ENCODE measurements at regions not wholly inside any gene's neighbourhood (a gene's known extent, or its start where the extent isn't known, plus 50 kb on each side); places are given as distances from the start of the nearest gene placed in this dataset.

DNA sequence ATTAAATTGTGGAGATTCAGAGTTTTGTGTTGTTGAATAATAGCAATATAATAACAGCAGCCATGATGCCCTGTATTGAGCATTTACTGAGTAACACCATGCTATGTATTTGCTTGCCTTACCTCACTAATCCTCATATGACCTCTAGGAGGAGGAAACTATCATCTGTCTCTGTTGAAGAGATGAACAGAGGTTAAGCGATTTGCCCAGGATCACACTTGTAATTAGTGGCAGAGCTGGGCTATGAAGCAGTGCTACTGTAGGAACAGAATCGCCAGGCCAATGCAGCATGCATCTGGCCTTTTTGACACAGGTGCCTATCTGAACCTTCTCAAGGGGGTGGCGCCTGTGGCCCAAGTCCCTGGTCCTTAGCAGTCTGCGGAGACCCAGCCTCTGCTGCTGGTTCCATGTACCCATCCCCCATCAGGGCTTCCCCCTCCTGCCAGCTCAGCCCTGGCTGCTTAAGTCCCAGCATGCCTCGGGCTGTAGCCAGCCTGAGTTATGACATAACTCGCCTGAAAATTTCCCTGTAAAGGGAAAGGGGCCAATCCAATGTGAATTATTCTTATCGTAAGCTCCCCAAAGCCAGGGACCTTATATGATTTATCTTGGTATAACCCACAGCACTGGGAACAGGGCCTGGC is 50.4 kb upstream of the HS3ST2 start:
- TF ChIP-seq, protein P1, sequence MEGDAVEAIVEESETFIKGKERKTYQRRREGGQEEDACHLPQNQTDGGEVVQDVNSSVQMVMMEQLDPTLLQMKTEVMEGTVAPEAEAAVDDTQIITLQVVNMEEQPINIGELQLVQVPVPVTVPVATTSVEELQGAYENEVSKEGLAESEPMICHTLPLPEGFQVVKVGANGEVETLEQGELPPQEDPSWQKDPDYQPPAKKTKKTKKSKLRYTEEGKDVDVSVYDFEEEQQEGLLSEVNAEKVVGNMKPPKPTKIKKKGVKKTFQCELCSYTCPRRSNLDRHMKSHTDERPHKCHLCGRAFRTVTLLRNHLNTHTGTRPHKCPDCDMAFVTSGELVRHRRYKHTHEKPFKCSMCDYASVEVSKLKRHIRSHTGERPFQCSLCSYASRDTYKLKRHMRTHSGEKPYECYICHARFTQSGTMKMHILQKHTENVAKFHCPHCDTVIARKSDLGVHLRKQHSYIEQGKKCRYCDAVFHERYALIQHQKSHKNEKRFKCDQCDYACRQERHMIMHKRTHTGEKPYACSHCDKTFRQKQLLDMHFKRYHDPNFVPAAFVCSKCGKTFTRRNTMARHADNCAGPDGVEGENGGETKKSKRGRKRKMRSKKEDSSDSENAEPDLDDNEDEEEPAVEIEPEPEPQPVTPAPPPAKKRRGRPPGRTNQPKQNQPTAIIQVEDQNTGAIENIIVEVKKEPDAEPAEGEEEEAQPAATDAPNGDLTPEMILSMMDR (IDR thresholded peaks at IDR 0.05), result no peak
- no peak for DNase-seq (ENCODE audit: low spot score)
- peaks cover 16 to 36% of the 10 kb centered on the region in 2 donors for H3K4me1 ChIP-seq (ENCODE audit: control insufficient read depth in 1 of 2, low read depth in 2 of 2)
- no peak overlapping the region for H3K4me3 ChIP-seq
- no peak for ATAC-seq (ENCODE audit: insufficient number of reproducible peaks, low FRiP score, low read depth)
- H3K9me3 ChIP-seq, result no peaks in the 10 kb centered on the region
- H3K27me3 ChIP-seq (replicated peaks; ENCODE audit: insufficient read depth), result no peaks in the 10 kb centered on the region
- H3K36me3 ChIP-seq, result no peaks in the 10 kb centered on the region
- peak overlapping the region in 1 of 2 donors; percentile 77 for H3K27ac ChIP-seq

All from thoracic aorta (tissue), 2 donors.